Islet precursor cell (in vitro differentiated cells): ENCODE measurements at regions not wholly inside any gene's neighbourhood (a gene's known extent, or its start where the extent isn't known, plus 50 kb on each side); places are given as distances from the start of the nearest gene placed in this dataset.
A peak's percentile ranks its signal among the peaks of the same experiment; 100 is the strongest.

Experiments
- DNase-seq: peaks from one replicate; pipeline ENCODE4 v3.0.0-alpha.2; 2018

DNA sequence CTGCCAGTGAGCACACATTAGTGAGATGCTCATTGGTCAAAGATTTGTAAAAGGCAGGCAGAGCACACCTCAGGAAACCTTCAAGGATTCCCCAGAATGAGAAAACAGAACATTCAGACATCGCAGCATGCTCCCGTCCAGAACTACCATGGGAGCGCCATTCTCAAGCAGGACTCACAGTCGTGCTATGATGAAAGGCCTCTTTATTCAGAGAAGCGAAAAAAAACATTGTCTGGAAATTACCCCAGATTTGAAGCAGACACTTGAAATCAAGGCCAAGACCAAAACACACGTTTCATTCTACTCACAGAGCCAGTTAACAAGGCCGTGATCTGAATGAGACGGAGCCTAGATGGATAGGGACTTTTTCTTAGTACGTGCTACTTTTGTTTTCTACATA, 961.8 kb upstream of the TENM3 start:
- no peak for DNase-seq

DNA sequence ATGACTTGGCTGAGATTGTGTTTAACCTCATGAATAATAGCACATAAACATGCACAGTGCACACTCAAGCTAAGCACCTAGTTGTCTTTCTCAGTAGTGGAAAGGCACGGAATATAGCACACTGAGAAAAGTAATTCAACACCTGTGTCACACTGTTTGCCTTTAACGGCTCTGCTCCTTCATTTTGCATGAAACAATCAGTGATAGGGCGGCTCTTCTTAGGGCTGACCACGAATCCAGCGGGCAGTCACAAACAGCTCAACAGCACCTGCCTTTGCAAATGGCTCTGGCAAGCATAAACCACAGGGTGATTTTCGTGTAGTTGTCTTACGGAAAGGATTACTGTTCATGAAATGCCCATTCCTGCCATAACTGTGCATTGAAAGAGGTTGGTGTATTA, 954.0 kb upstream of the TENM3 start:
- no peak for DNase-seq

DNA sequence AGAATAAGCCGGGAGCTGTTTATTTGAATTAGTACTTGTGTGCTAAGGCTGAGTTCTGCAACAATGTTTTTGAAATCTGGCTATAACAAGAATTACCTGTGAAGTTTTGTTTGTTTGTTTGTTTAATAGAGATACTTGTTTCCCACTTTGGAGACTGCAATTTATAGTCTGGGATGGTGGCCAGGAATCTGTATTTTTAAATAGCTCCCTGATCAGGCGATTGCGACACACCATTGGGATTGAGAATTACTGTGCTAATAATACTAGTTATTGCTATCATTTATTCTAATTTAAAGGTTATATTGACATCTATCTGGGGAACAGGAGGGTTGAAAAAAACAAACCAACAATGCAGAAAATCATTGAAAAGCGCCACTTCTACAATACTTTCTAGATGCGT, 951.6 kb upstream of the TENM3 start:
- no peak for DNase-seq

DNA sequence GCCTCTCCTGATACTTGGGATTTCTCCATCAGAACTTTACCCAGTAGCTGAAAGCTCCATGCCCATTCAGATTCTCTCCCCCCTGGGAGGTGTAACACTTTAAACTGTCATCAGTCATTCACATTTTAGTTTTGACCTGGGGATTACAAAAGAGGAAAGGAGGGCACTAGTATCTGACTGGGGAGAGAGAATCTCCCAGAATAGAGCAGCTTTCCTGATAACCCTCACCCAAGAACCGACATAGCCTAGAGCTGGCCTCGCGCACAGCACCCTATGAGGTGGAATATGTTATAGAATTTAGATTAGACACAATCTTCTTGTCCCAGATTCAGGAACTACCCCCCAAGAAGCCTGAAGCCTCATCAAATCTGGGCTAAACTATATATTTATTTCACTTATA, 950.2 kb upstream of the TENM3 start:
- DNase-seq = no peak

DNA sequence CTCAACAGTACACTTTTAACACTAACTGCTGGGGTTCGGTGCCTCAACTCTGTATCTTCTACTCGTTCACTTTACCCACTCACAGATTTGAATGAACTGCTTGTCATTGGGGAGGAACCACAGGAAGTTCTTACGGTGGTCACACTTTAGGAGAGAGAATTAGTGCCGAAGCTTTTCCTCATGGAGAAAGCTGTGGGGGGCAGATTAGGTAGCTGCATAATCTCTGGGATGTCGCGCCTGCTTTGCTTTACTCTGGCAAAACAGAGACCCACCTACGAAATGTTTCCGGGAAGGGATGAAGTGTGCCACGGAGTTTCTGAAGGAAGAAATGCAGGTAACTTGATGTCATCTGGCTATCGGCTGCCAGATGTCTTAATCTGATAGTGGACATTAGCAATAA, 949.7 kb upstream of the TENM3 start:
- no peak for DNase-seq

DNA sequence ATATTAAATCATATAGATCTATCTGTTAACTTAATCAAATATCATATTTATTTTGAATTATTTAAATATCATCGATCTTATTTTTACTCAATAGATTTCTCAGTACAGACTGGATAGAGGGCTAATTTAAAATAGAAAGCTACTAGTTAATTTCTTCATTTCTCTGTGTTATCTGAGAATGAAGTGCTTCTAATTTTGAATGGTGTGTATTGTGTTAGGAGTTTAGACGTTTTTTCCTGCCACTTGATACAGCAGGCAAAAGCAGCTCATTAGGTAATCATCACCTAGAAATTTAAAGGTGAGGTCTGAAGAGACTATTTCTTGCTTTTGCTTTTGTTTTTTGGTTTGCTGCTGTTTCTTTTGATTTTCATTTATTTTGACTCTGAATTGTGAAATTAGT, 948.8 kb upstream of the TENM3 start:
- no peak for DNase-seq

DNA sequence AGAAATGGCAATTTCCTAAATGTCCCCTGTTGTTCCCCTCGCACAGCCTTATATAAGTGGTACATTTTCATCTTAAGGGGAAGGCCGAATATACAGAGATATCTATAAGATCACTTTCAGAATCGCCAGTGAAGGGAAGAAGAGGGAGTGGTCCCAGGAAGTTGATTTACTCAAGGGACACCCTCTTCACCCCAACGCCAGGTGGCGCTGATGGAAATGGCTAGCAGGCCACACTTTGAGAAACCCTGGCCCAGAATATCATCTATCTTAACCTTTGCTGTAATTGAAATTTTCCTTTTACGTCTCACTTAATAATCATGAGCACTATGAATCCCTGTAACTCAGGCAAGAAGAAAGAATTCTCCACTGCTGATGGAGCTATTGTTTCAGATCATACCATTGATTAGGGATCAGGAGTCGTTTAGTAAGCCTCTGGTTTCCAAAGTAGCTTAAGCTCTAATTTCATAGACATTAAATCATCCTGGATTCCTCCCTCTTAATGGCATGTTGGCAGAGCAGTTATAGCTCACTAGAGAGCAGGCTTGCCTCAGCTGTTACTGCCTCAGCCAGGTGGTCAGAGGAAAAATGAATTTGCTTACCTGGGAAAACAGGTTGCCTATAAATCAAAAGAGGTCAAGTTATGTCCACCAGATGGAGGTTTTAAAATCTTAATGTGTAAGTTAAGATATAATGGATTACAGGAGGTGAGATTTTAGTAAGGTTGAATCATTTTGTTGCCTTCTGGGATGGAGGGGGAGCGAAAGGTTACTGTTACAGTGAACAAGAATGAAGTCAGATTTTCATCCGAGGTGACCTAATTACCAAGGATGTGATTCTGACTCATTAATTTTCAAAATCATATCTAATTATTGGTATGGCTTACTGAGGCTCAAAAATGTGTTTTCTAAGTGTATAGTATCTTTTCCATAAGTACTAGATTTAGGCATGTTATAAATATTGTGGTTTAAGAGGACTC, 941.2 kb upstream of the TENM3 start:
- DNase-seq = peak; percentile 67

DNA sequence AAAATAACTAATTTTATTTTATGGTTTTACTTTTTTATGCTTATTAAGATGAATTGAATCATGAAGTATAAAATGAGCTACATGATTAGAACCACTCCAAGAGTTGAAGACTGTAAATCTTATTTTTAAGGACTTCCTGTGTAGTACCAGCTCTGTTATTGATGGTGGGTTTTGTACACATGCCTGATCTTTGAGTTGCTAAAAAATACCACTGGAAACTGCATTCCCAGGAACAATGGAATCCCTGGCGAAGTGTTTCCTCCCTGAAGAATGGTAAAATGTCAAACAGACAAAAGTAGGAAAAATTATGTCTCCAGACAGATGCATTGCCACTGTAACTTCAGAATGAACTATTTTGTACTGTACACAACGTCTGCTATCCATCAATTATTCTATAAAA, 935.4 kb upstream of the TENM3 start:
- DNase-seq = no peak

DNA sequence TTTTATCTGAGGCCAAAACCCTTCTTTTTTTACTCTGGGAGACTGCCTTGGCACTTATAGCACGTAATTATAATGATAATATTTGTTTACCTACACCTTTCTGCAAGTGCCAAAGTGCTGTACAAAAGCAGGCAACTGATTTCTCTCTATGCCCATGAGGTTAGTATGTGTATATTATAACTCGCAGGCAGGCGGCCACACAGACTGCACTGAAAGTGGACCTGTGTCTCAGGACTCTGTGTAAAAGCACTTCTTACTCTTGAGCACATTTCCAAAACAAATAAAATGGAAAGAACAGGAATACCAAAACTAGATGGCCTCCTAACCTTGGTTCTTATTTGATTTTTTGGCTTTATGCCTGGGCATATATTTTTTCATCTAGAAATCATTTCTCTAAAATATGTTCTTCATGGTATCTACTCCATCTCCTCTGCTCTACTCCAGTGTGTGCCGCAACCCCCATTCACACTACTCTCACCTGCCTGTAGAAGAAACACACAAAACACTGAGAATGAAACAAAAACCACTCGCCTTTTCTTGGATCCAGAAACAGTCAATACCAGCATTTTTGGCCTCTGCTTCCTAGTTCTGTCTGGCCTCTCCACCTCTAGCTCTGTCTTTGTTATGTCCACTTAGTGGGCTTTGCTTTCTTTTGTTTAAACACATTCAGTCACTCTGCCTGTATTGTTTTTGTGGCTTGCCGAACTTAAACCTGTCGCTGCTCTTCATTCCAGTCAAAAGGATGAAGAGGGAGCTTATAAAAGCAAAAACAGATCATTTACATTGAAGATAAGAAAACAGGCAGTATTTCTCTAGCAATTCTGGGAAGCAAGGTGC, 934.5 kb upstream of the TENM3 start:
- DNase-seq = no peak

DNA sequence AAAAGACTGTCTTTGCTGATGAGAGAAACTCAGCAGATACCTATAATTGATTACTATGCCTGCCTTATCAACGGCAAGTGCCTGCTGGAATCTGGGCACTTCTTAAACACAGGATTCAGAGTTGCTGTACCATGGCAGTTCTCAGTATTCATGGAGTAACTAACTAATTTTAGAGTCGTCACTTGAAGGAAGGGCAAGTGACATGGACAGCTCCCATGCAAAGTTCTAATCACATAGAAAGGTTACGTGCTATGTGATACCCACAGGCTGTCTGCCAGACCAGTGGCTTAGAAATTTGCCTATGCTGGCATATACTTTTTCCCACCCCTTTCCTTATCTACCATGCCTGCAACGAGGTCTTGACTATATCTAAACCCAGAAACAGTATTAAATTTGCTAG, 931.1 kb upstream of the TENM3 start:
- DNase-seq = no peak

DNA sequence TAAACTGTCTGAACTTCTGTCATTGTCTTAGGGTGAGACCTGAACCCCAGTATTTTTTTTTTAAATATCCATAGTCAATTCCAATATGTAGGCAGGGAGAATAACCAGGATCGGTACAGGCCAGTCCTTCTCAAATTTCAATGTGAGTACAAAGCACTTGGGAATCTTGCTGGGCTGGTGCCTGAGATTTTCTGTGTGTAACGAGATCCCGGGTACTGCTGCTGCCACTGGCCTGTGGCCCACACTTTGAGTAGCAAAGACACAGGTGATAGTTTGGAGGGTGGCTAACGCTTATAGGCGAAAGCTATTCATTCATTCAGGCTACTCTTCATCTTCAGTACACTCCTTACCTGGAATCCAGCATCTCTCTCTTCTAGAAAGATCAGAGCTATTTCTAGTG, 923.6 kb upstream of the TENM3 start:
- no peak for DNase-seq

DNA sequence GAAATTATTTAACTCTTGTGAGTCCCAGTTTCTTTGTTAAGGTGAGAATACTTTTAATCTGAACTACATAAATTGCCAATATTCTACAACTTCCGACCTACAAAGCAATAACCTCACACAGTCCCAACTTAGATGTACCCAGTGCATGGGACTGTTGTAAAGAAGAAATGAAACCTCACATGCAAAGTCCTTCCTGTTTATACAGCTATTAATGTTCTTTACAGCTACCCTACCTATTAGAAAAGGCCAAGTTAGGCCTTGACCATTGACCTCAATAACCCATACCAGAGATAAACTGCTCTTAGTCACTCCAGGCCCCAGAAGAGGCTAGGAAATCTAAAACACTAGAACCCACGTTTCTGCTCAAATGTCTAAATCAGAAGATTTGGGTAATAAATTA, 920.1 kb upstream of the TENM3 start:
- no peak for DNase-seq

DNA sequence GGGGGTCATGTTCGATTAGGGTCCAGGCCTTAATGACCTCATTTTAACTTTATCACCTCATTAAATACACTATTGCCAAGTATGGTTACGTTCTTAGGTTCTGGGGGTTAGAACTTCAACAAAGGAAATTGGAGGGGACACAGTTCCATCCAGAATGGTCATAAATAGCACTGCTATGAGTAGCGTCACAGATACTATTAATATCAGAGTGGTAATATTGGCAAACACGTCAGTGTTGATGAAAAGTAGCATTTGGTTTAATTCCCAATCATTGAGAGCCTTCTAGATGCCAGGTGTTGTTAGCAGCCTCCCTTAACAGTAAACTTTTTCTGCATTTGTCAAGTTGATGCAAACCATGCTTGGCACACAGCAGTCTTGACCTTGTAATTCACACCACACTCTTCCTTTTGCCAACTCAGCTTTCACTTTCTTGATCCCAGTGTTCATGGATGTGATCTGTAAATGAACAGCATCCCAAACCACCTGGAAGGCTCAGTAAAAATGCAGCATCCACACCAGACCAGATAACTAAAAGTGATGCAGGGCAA, 912.5 kb upstream of the TENM3 start:
- DNase-seq = no peak

DNA sequence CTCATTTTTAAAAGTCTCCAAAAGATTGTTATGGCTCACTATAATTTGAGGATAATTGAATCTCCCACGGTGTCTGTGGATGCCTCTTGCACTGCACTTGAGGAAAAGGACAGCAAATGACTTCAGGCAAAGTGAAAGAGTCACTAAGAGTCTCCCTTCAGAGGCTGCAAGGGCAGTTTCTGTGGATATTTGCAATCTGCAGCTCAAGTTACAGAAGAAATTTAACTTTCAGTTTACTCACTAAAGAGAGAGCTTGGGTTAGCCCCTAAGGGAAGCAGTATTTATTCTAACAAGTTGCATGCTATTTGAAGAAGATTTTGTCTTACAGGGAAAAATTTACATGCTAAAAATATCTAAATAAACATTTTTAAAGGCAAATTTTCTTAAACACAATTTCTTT, 912.0 kb upstream of the TENM3 start:
- no peak for DNase-seq

DNA sequence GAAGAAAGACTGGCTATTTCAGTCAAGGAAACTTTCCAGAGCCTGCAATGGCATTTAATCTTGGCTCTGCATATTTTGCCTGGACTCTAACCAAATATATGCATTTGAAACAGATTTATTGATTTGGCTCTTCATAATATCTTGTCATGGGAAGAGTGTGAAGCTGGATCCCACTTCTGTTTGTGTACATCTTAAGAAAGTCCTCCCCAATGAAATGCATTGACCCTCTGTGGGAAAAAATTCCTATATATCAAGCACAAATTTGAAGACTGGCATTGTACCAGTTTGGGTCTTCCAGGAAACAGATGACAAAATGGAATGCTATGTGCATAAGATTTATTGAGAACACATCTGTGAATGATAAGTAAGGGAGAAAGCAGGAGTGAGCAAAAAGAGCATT, 897.3 kb upstream of the TENM3 start:
- DNase-seq = no peak

DNA sequence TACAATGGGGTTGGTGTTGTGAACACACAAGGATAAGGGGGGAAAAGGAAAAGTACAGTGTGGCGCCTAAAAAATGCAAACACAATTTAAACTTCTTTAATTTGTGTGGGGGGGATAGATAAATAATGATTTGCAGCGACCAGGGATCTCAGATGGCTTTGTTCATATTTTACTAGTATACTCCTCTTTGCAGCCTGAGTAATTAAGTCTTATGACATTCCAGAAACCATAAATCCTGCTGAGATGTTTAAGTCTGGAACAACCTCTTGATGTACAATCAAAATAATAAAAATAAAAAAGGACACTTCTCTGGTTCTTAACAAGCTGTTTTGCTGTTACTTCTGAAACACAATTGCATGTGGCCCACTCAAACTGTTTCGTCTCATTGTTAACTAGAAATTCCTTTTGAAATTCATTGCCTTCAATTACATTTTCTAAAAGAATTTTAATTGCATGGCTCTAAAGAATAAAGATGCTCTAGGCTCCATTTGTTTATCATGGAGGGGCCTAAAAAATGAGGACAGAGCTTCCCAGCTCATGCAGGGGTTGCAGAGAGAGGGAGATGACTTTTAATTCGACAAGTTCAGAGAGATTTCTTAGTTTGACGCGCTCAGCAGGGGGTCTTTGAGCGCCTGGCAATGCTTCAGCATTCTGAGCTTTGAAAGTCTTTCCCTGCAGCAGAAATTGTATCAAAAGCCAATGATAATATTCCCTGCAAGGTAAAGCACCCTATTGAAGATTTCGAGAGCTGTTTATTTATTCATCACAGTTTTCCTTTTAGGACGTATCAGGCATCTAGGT, 892.4 kb upstream of the TENM3 start:
- DNase-seq = no peak

DNA sequence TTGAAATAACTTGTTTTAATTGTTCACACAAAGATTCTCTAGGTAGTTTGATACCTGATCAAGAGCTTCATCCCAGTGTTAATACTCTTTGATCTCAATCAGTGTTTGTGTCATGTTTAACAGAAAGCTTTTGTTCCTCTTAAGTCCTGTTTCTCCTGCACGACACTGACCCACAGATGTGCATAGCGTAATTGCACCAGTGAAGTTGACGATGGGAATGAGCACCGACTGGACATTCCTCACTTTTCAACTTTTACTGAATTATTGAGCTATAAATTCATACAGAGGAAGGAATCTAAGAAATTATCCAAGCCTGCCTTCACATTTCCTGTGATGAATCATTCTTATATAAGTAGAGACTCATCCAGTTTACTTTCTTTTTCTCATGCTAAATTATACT, 878.7 kb upstream of the TENM3 start:
- DNase-seq = no peak

DNA sequence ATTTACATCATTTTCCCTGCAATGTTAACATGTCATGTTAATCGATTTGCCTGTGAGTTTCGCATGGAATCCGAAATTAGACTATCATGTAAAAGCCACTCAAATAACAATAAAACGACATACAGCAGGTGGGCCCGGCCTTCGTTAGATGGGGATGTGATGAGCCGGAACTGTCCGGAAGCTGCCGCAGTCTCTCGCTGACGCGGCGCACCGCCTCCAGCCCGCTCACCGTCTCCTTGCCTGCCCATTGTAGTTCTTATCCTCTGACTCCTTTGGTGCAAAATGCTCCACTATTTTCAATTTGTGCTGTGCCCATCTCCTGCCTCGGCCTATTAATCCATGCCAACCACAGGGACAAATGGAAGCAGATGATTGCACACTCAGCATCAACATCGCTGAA, 877.5 kb upstream of the TENM3 start:
- no peak for DNase-seq

DNA sequence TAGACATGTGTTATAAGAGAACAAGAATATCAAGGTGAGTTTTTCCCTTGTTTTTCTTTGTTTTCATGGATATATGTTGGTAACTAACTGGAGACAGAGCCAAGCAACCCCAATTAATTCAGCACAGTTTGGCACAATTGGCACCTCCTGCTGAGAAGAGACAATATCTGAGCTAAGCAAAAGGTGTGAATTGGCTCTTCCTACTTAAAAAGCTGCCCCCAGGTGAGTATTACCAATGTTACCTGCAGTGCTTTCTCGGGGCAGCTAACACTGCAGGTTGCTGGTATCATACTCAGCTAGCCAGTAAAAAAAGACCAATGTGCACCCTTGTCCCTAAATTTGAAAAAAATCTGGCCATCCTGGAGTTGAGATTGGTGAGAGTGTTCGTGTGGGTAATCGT, 871.2 kb upstream of the TENM3 start:
- DNase-seq = no peak

DNA sequence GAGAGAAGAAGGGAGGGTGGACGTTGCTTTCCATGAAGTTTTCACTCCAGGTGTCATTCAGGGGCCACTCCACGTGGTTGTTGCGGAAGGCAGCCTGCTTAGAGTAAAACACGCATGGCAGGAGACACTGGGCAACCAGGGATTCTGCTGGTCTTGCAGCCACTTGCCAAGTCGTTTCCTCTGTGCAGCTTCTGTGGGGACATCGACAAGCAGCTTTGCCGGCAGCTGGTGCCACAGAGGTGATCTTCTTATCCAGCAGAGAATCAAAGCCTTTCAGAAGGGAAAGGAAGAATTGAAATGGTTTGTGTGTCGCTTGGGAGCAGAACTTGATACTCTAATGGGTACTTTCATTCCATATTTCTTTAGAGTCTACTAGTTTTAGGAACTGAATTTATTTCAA, 867.1 kb upstream of the TENM3 start:
- no peak for DNase-seq

DNA sequence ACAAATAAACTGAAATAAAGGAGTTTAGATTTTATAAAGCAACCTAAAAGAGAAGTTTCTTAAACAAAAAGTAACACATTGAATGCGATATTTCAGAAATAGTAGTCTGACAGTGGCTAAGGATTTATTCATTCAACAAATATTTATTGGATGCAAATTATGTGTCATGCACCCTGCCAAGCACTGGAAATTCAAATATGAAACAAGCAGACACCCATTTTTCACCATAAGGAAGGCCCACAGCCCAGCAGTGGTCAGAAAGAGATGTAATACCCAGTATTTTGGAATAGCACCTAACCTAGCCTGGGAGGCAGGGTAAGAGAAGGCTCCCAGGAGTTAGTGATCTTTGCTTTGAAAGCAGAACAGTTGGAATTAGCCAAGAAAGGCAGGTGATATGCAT, 855.1 kb upstream of the TENM3 start:
- DNase-seq = no peak

DNA sequence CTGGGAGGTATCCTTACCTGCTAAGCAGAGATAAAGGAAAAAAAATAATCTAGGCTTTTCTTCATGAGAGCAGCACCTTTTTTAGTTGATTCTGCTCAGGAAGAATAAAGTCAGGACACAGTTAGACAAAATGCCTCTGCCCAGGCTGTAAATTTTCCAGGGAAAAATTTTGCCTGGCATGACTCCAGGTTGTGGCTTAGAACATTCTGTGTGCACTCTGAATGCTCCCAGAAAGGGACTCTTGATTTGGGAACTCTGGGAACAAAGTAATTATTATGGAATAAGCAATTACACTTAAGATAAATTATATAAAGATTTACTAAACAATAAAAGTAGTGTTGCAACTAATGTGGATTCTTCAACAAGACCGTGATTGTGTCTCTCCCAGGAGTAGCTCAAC, 826.2 kb upstream of the TENM3 start:
- DNase-seq = no peak

DNA sequence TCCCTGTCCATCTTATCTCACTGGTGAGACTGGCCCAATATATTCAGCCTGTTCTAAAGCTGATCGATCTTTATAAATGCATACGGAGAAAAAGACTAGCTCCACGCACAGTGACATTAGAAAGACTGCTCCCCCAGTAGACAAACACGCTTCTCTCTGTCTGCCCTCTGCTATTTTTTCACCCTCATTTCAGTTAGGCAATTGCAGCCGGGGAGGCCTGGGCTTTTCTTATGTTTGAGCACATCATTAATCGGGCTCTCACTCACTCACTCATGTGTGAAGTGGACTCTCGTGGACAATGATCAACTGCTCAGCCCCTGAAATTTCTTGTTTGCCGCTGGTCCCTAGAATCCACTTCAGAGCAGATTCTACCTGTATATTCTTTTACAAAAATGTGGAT, 824.7 kb upstream of the TENM3 start:
- DNase-seq = no peak
